Common myeloid progenitor, CD34-positive (primary cell): ENCODE measurements at regions not wholly inside any gene's neighbourhood (a gene's known extent, or its start where the extent isn't known, plus 50 kb on each side); places are given as distances from the start of the nearest gene placed in this dataset.
A peak's percentile ranks its signal among the peaks of the same experiment; 100 is the strongest.
"Not testable (repeated sequence)": the region's sequence is repeated elsewhere in the genome, so short reads cannot be mapped to it uniquely, and the experiment has no call there.

Experiments used
- CTCF ChIA-PET: fragments of 350-600 bp; sonication (Branson Sonifier 250); formaldehyde crosslinking; loops from one replicate; lab custom pipeline; 2021; ENCODE audit warnings: antibody characterized with exemption; lab: Charles Lee
- POLR2A ChIA-PET: fragments of 350-600 bp; sonication (Branson Sonifier 250); formaldehyde crosslinking; loops from one replicate; lab custom pipeline; 2021; ENCODE audit warnings: antibody characterized with exemption; lab: Charles Lee
- DNase-seq, 3 donors: peaks; one replicate each; pipeline versions ENCODE4 v3.0.0 to v3.0.0-alpha.2; 2013
- H3K27ac ChIP-seq, 2 experiments: 1 replicate in 1 of 2; 2 replicates in 1 of 2; pipeline ENCODE4 v1.7.0; 2013; ENCODE audit warnings: inconsistent platforms in 2 of 2, low read length in 2 of 2, mild to moderate bottlenecking in 2 of 2, low read depth in 1 of 2, moderate library complexity in 1 of 2; ENCODE audit not compliant: severe bottlenecking in 2 of 2, insufficient read depth in 1 of 2, poor library complexity in 1 of 2
- H3K27me3 ChIP-seq, 5 experiments: replicated peaks in 2 of 5; 1 replicate in 3 of 5; 2 replicates in 2 of 5; pipeline versions ENCODE4 v1.6.1 to v1.7.0; 2013; ENCODE audit warnings: low read length in 4 of 5, mild to moderate bottlenecking in 2 of 5, moderate library complexity in 2 of 5, inconsistent platforms in 1 of 5; ENCODE audit not compliant: insufficient read depth in 5 of 5, control insufficient read depth in 4 of 5
- H3K36me3 ChIP-seq, 4 experiments: 1 replicate in 2 of 4; 2 replicates in 2 of 4; pipeline versions ENCODE4 v1.6.1 to v1.7.0; 2013; ENCODE audit warnings: low read length in 3 of 4, control low read depth in 1 of 4, mild to moderate bottlenecking in 1 of 4; ENCODE audit not compliant: control insufficient read depth in 4 of 4, insufficient read depth in 4 of 4
- H3K4me1 ChIP-seq, 4 experiments: 1 replicate in 3 of 4; 2 replicates in 1 of 4; pipeline versions ENCODE4 v1.6.1 to v1.7.1; 2013; ENCODE audit warnings: low read length in 3 of 4, mild to moderate bottlenecking in 3 of 4, control low read depth in 1 of 4, inconsistent platforms in 1 of 4, moderate library complexity in 1 of 4; ENCODE audit not compliant: control insufficient read depth in 4 of 4, insufficient read depth in 4 of 4; ENCODE audit errors: control extremely low read depth in 1 of 4
- H3K4me3 ChIP-seq, 7 experiments: 1 replicate in 4 of 7; 2 replicates in 3 of 7; pipeline versions ENCODE4 v1.5.1 to v1.7.0; 2013; ENCODE audit warnings: mild to moderate bottlenecking in 7 of 7, low read length in 6 of 7, moderate library complexity in 6 of 7, inconsistent platforms in 2 of 7, low read depth in 2 of 7, control low read depth in 1 of 7; ENCODE audit not compliant: insufficient read depth in 4 of 7, control insufficient read depth in 1 of 7; ENCODE audit errors: extremely low read depth in 1 of 7
- H3K9me3 ChIP-seq, 5 experiments: 1 replicate in 4 of 5; 2 replicates in 1 of 5; pipeline versions ENCODE4 v1.6.1 to v1.7.1; 2013; ENCODE audit warnings: low read length in 4 of 5, mild to moderate bottlenecking in 2 of 5, inconsistent platforms in 1 of 5, low read depth in 1 of 5, moderate library complexity in 1 of 5; ENCODE audit not compliant: control insufficient read depth in 4 of 5, insufficient read depth in 2 of 5; ENCODE audit errors: control extremely low read depth in 1 of 5
- WGBS: methylation state at CpG from one replicate; pipeline ENCODE4 v1.1.5; 2013; ENCODE audit not compliant: insufficient coverage; 5-methylcytosine and 5-hydroxymethylcytosine counted together

DNA sequence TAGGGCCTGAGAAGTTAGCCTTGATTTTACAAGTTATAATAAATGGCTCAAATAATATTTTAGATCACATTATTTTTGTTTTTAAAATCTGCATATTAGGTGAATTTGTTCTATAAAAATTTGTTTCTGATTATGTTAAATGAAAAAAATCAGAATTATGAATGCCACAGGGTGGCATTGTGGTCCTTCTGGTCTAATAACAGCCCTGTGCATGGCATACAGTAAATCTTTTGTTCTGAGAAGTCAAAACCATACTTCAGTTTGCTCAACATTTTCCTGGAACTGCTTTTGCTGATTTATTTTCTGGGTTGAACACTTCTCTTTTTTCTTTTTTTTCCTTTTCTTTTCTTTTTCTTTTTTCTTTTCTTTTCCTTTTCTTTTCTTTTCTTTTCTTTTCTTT is 101.0 kb upstream of the UBQLN2 start:
- DNase-seq = peak in 2 of 3 donors; percentile 13 to 32
- CTCF ChIA-PET = no interaction called here
- H3K4me1 ChIP-seq = no peaks in the 10 kb centered on the region
- H3K36me3 ChIP-seq = no peaks in the 10 kb centered on the region
- POLR2A ChIA-PET = no interaction called here
- no peak overlapping the region for H3K27ac ChIP-seq
- H3K4me3 ChIP-seq = no peak overlapping the region
- H3K27me3 ChIP-seq = no peaks in the 10 kb centered on the region
- H3K9me3 ChIP-seq = peaks cover 0 to 3% (median 0%) of the 10 kb centered on the region in 5 experiments

- ChIA-PET POLR2A (no interaction called here), CTCF (no interaction called here)
- Histone ChIP-seq H3K9me3 (peaks cover 0 to 3% (median 0%) of the 10 kb centered on the region in 5 experiments), H3K4me3 (no peak overlapping the region), H3K4me1 (no peaks in the 10 kb centered on the region), H3K36me3 (no peaks in the 10 kb centered on the region), H3K27me3 (no peaks in the 10 kb centered on the region), H3K27ac (no peak overlapping the region)
- 61% methylated on average over 2 of the region's 2 CpGs for WGBS
- no peak for DNase-seq
Measured at GRCh38 chrX:56468441-56468840, 95.0 kb upstream of the UBQLN2 start.

DNA sequence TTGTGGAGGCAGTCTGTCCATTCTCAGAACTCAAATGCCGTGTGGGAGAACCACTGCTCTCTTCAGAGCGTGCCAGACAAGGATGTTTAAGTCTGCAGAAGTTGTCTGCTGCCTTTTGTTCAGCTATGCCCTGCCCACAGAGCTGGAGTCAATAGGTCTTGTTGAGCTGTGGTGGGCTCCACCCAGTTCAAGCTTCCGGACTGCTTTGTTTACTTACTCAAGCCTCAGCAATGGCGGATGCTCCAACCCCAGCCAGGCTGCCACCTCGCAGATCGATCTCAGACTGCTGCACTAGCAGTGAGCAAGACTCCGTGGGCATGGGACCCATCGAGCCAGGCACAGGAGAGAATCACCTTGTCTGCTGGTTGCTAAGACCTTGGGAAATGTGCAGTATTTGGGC is 68.5 kb upstream of the UBQLN2 start:
- H3K4me1 ChIP-seq, DNase-seq, H3K27ac ChIP-seq, H3K36me3 ChIP-seq, CTCF ChIA-PET, H3K9me3 ChIP-seq, H3K27me3 ChIP-seq, POLR2A ChIA-PET, H3K4me3 ChIP-seq: not testable (repeated sequence)
- 93% methylated on average over 8 of the region's 8 CpGs for WGBS

DNA sequence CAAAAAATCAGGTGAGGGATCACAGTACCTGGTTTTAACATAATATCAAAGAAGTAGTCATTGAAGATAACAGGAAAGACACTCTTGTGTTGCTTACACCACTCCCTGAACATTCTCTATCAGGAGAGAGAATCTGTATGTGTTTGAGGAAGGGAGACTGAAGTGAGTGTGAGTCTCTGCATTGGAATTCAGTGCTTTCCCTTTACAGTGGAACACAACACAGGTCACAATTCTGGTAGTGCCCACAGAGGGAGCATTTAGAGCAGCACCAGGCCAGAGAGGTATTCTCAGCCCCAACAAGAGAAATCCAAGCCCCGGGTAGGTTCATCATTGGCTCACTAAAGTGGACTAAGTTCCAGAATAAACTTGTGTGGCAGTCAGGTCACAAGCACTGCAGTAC is 64.7 kb upstream of the UBQLN2 start:
- Histone ChIP-seq H3K4me1 (no peaks in the 10 kb centered on the region), H3K27me3 (peaks cover 0 to 2% (median 0%) of the 10 kb centered on the region in 5 experiments), H3K9me3 (no peaks in the 10 kb centered on the region), H3K36me3 (no peaks in the 10 kb centered on the region), H3K27ac (no peak overlapping the region), H3K4me3 (no peak overlapping the region)
- no peak for DNase-seq
- ChIA-PET POLR2A (no interaction called here), CTCF (no interaction called here)
- 89% methylated on average over 1 of the region's 1 CpG for WGBS

DNA sequence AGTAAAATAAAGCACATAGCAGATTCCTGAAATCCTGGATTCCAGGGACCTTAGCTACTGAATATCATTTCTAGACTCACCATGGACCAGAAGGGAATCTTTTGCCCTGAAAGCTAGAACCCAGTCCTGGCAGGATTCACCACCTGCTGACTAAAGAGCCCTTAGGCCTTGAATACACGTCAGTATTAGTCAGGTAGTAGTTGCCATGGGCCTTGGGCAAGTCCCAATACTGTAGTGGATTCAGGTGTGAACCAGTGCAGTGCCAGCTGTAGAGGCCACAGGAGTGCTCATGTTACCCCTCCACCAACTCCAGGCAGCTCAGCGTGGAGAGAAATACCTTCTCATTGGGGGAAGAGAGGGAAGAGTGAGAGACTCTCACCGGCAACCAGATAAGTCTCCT is 64.1 kb upstream of the UBQLN2 start:
- no peak for DNase-seq
- H3K27me3 ChIP-seq = no peaks in the 10 kb centered on the region
- ChIA-PET POLR2A (no interaction called here), CTCF (no interaction called here)
- no peaks in the 10 kb centered on the region for H3K9me3 ChIP-seq
- no peak overlapping the region for H3K4me3 ChIP-seq
- H3K36me3 ChIP-seq = no peaks in the 10 kb centered on the region
- H3K4me1 ChIP-seq = no peaks in the 10 kb centered on the region
- 60% methylated on average over 1 of the region's 3 CpGs for WGBS
- no peak overlapping the region for H3K27ac ChIP-seq

- ChIA-PET CTCF (no interaction called here), POLR2A (no interaction called here)
- H3K36me3 ChIP-seq = no peaks in the 10 kb centered on the region
- H3K27ac ChIP-seq = no peak overlapping the region
- no peak overlapping the region for H3K4me3 ChIP-seq
- 100% methylated on average over 1 of the region's 2 CpGs for WGBS
- no peak for DNase-seq
- H3K4me1 ChIP-seq = no peaks in the 10 kb centered on the region
- no peaks in the 10 kb centered on the region for H3K27me3 ChIP-seq
- peaks cover 0 to 12% (median 0%) of the 10 kb centered on the region in 5 experiments for H3K9me3 ChIP-seq
Measured at GRCh38 chrX:56503941-56504673, 59.3 kb upstream of the UBQLN2 start.

DNA sequence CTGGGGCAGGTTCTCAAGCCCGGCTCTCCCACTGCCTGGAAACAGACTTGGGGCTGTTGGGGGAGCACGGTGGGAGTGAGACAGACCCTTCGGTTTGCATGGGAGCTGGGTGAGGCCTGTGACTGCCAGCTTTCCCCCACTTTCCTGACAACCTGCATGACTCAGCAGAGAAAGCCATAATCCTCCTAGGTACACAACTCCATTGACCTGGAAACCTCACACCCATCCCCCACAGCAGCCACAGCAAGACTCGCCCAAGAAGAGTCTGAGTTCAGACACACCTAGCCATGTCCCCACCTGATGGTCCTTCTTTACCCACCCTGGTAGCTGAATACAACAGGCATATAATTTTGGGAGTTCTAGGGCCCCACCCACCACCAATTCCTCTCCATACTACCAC is 57.6 kb upstream of the UBQLN2 start:
- Histone ChIP-seq H3K27me3 (no peaks in the 10 kb centered on the region), H3K27ac (no peak overlapping the region), H3K4me1 (no peaks in the 10 kb centered on the region), H3K4me3 (no peak overlapping the region), H3K36me3 (no peaks in the 10 kb centered on the region), H3K9me3 (peaks cover 0 to 16% (median 0%) of the 10 kb centered on the region in 5 experiments)
- POLR2A ChIA-PET = no interaction called here
- CTCF ChIA-PET = no interaction called here
- WGBS = 56% methylated on average over 4 of the region's 4 CpGs
- no peak for DNase-seq
